Endothelial cell (in vitro differentiated cells): ENCODE measurements at regions not wholly inside any gene's neighbourhood (a gene's known extent, or its start where the extent isn't known, plus 50 kb on each side); places are given as distances from the start of the nearest gene placed in this dataset.

ENCODE experiments used
- DNase-seq: peaks from one replicate; pipeline ENCODE4 v3.0.0; 2021; ENCODE audit warnings: low spot score
- H3K27ac Mint-ChIP-seq: one replicate; pipeline ENCODE4 v1.8.0; 2021; ENCODE audit warnings: mixed read lengths, inconsistent platforms; ENCODE audit not compliant: unreplicated experiment
- H3K27me3 Mint-ChIP-seq: one replicate; pipeline ENCODE4 v1.8.0; 2021; ENCODE audit warnings: mild to moderate bottlenecking, moderate library complexity, mixed read lengths, inconsistent platforms; ENCODE audit not compliant: unreplicated experiment
- H3K36me3 Mint-ChIP-seq: one replicate; pipeline ENCODE4 v1.8.0; 2021; ENCODE audit warnings: mild to moderate bottlenecking, low read depth, mixed read lengths, inconsistent platforms; ENCODE audit not compliant: unreplicated experiment
- H3K4me1 Mint-ChIP-seq: one replicate; pipeline ENCODE4 v1.8.0; 2021; ENCODE audit warnings: mild to moderate bottlenecking, mixed read lengths, inconsistent platforms; ENCODE audit not compliant: unreplicated experiment
- H3K4me3 Mint-ChIP-seq: one replicate; pipeline ENCODE4 v1.8.0; 2021; ENCODE audit warnings: mild to moderate bottlenecking, mixed read lengths, inconsistent platforms; ENCODE audit not compliant: unreplicated experiment
- H3K9me3 Mint-ChIP-seq: one replicate; pipeline ENCODE4 v1.8.0; 2021; ENCODE audit warnings: mixed read lengths, inconsistent platforms; ENCODE audit not compliant: unreplicated experiment
- TF ChIP-seq, protein P1 (sequence below): fragments of 200-600 bp; sonication (generic); IDR thresholded peaks from one replicate; pipeline ENCODE4 v1.5.0; 2021; ENCODE audit warnings: antibody characterized with exemption; ENCODE audit not compliant: unreplicated experiment

DNA sequence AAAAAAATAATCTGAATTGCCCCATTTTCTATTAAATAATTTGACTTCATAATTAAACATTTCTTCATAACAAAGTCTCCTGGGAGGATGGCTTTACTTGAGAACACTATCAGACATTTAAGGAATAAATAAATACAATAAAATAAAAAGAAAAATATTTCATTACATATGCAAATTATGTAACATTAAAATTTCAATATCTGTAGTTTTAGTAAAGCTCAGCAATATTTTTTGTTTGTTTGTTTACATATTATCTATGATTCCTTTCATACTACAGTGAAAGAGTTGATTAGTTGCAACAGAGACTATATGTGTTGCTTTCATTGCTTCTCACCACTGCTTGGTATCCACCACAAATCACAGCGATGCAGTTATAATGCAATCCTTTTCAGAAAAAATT, 474.9 kb upstream of the GJE1 start:
- TF ChIP-seq, protein P1, sequence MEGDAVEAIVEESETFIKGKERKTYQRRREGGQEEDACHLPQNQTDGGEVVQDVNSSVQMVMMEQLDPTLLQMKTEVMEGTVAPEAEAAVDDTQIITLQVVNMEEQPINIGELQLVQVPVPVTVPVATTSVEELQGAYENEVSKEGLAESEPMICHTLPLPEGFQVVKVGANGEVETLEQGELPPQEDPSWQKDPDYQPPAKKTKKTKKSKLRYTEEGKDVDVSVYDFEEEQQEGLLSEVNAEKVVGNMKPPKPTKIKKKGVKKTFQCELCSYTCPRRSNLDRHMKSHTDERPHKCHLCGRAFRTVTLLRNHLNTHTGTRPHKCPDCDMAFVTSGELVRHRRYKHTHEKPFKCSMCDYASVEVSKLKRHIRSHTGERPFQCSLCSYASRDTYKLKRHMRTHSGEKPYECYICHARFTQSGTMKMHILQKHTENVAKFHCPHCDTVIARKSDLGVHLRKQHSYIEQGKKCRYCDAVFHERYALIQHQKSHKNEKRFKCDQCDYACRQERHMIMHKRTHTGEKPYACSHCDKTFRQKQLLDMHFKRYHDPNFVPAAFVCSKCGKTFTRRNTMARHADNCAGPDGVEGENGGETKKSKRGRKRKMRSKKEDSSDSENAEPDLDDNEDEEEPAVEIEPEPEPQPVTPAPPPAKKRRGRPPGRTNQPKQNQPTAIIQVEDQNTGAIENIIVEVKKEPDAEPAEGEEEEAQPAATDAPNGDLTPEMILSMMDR, result no peak
- no peaks in the 10 kb centered on the region for H3K36me3 Mint-ChIP-seq
- DNase-seq, result no peak

DNA sequence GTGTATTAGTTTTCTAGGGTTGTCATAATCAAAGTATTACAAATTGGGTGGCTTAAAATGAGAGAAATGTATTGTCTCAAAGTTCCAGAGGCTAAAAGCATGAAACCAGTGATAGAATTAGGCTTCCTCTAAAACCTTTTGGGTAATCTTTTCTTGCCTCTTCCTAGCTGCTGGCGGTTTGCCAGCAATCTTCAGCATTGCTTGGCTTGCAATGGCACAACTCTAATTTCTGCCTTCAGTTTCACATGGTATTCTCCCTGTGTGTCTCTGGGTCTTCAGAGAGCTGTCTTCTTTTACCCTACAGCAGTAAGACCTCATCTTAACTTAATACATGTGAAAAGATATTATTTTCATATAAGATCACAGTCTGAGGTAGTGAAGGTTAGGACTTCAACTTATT, 479.1 kb upstream of the GJE1 start:
- no peak for DNase-seq
- Mint-ChIP-seq H3K27me3 (no peaks in the 10 kb centered on the region), H3K36me3 (no peaks in the 10 kb centered on the region), H3K27ac (no peak overlapping the region), H3K9me3 (no peaks in the 10 kb centered on the region), H3K4me3 (no peak overlapping the region), H3K4me1 (no peaks in the 10 kb centered on the region)
- TF ChIP-seq, protein P1, result no peak

More for the DNA sequence above, 474.9 kb upstream of the GJE1 start:
- H3K9me3 Mint-ChIP-seq, result no peaks in the 10 kb centered on the region
- H3K4me1 Mint-ChIP-seq, result no peaks in the 10 kb centered on the region
- no peak overlapping the region for H3K4me3 Mint-ChIP-seq
- no peaks in the 10 kb centered on the region for H3K27me3 Mint-ChIP-seq
- no peak overlapping the region for H3K27ac Mint-ChIP-seq

DNA sequence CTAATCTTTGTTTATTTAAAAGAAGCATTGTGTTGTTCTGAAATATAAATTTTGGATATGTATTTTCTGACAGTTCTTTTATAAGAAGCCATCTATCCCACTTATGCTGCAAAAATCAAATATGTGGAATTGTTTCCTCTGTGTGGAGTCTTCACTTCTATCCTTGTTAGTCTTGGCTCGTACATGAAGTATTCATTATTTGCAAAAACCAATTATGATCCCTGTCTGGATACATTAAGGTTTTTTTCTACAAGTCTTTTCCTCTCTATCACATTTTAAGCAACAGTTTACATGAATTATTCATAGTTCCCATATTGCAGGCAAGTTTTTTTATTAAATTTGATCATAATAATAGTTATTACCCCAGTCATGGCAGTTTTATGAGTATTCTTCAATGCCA, 490.8 kb upstream of the GJE1 start:
- no peaks in the 10 kb centered on the region for H3K4me1 Mint-ChIP-seq
- no peaks in the 10 kb centered on the region for H3K9me3 Mint-ChIP-seq
- H3K36me3 Mint-ChIP-seq, result no peaks in the 10 kb centered on the region
- H3K27me3 Mint-ChIP-seq, result no peaks in the 10 kb centered on the region
- H3K27ac Mint-ChIP-seq, result no peak overlapping the region
- H3K4me3 Mint-ChIP-seq, result no peak overlapping the region
- TF ChIP-seq, protein P1, result no peak
- DNase-seq, result no peak

- H3K27ac Mint-ChIP-seq, result no peak overlapping the region
- TF ChIP-seq, protein P1, result no peak
- no peak overlapping the region for H3K4me3 Mint-ChIP-seq
- no peaks in the 10 kb centered on the region for H3K36me3 Mint-ChIP-seq
- no peaks in the 10 kb centered on the region for H3K4me1 Mint-ChIP-seq
- no peaks in the 10 kb centered on the region for H3K27me3 Mint-ChIP-seq
- H3K9me3 Mint-ChIP-seq, result no peaks in the 10 kb centered on the region
- DNase-seq, result no peak
These were observed 491.3 kb upstream of the GJE1 start for GRCh38 chr6:141641406-141641805.

- no peak for DNase-seq
- Mint-ChIP-seq H3K4me3 (no peak overlapping the region), H3K27ac (no peak overlapping the region), H3K9me3 (no peaks in the 10 kb centered on the region), H3K36me3 (no peaks in the 10 kb centered on the region), H3K27me3 (no peaks in the 10 kb centered on the region), H3K4me1 (no peaks in the 10 kb centered on the region)
- TF ChIP-seq, protein P1, result no peak
These were observed 497.1 kb upstream of the GJE1 start for GRCh38 chr6:141635621-141636020.
